Activated CD4-positive, alpha-beta T cell treated with anti-CD3 and anti-CD28 coated beads, Interleukin-2, amount 50 U/mL, for 48 hours (primary cell): ENCODE measurements at regions not wholly inside any gene's neighbourhood (a gene's known extent, or its start where the extent isn't known, plus 50 kb on each side); places are given as distances from the start of the nearest gene placed in this dataset.

Source experiments
- DNase-seq, 2 experiments: peaks; one replicate each; pipeline ENCODE4 v3.0.0-alpha.2; 2020

DNA sequence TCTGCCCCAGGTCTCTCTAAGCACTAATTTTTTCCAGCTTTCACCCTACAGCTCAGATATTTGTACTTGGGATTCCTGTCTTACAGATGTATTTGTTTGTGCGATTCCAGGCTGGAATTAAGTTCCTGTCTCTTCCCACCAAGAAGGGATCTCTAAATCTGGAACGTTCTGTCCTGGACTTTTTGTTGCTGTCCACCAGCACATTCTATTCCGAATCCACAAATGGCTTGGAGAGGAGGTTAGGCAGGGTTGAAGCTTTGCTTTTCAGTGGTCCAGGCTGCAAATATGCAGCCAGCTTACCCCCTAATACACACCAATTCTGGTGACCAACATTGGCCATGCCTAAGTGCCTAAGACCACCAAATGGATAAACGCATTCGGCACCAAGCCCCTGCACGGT lies 315.0 kb downstream of the TNS1 start:
- no peak for DNase-seq

DNA sequence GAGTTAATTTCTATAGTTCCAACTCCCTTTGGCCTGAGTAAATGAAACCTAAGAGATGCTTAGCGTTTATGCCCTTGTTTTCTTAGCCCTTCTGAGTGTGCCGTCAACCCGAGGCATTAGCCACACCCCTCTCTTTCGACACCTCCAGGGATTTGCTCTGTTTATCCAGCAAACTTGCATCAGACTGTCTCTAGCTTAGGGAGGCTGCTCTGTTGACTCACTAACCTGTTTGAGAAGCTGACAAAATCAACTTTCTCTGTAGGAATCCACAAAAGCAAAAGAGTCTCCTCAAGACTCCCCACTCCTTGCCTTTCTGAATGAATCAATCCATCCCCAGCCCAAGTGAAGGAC lies 317.6 kb downstream of the TNS1 start:
- DNase-seq: no peak

DNA sequence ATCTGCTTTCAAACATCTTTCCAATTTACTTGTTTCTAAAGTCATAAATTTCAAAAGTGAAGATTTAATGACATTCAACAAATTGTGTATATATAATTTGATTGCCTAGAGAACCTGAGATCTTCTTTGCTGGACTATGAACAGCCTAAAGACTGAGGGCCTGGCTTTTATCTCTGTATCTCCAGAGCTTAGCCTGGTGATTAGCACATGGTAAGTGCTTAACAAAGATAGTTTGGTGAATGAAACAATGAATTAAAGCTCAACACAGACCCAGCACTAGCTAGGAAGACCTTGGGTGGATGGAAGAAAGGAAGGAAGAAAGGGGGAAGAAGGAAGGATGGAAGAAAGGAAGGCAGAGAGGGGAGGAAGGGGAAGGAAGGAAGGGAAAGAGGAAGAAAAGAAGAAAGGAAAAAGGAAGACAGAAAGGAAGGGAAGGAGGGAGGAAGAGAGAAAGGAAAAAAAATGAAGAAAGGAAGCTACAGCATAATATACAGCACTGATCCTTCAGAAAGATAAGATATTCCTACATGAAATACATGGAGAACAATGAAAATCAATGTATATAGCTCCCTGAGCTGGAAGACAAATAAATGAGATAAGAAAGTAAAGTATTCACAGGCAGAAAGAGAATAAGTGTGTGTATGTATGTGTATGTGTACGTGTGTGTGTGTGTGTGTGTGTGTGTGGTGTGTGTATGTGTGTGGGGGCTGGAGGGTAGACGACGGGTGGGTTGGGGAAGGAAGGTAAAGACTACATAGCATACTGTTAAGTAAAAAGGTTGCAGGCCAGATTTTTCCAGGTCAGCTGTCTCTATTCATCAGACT lies 318.2 kb downstream of the TNS1 start:
- no peak for DNase-seq

DNA sequence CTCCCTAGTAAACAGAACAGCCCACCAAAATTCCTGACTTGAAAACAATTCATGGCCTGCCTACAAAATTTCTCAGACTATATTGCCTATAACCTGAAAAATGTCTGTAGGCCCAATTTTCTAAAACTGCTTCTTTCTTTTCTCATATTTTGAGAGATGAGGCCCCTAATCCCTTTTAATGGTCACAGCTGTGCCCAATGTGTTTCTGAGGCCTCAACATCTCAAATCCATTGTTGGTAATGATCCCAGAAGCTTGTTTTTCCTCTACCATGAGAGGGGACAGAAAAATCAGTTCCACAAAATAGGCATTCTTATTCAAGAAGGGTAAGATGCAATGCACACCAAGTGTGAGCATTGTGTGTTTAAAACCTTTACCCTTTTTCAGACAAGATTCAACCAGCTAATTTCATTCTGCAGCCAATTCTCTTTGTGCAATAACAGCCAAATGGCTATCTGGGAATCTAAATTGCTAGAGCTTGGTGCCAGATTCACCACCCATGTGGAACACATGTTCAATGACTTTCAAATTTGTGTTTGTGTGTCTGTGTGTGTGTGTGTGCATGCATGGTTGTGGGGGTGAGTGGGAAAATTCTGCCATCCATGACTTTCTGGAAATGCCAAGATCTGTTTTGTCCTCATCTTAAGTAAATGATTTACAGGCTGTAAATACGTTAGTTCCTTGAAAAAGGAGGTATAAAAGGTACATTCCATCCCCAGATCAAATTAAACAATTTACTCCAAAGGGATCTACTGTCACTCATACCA lies 319.5 kb downstream of the TNS1 start:
- no peak for DNase-seq

DNA sequence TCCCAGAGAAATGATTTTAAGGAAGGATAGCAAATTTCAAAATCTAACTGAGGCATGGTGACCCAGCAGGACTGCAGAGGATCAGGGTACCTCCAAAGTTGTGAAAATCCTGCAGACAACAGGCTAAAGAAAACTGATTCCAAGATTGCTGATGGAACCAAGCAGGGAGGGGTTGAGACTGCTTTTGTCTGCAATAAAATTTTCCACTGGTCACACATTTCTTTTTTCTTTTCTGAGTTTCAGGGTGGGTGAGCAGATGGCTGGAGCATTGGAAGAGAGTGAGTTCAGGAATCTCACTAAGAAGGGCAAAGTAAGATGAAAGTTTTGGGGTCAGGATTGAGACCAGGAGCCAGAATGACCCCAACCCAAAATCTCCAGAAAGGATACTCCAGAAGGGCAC lies 321.0 kb downstream of the TNS1 start:
- DNase-seq: no peak

DNA sequence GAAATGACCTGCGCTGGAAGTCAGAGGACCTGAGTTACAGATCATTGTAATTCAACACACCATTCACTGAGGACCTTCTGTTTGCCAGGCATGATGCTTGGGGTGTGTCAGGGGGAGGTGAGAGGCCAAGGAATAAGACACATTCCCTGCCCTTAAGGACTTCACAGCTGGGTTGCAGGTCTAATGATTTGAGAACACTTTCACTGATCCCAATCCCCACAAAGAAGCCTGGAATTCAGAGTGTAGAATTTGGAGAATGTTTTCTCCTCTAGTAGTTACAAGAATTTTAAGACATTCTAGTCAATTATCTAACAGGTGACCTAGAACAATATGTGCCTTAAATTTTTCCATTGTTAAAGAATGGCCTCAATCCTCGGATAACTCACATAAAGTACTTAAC lies 322.4 kb downstream of the TNS1 start:
- no peak for DNase-seq

DNA sequence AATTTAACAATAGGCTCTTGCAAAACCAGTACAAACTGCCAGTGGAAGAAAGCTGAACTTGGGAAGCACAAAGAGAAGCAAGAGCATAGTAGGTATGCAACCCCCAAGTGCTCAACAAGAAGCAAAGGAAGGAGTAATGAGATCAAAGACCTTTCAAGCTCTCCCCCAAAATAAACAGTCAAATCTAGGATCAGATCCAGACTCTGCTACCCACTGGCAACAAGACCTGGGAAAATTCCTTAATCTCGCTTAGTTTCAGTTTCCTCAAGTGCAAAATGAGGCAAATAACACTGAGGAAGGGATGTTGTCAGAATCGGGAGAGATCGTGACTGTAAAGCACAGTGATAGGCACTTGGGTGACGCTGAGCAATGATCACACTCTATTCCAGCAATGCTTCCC lies 329.2 kb downstream of the TNS1 start:
- no peak for DNase-seq

DNA sequence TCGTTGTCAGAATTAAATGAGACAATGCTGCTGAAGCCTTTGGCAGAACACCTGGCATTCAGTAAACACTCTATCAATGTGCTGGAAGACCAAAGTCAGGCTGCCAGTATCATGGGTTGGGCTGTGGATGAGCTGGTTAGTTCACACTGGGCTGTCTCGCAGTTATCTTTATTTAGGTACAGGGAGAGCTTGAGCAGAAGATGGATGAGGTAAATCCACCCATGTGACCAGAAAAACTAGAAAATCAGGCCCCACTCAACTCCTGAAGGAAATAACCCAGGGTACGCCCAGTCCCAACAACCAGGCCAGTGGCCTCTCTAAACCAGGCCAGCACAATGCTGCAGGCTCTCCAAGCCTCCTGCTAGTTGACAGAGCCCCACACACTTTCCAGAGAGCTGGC lies 330.3 kb downstream of the TNS1 start:
- no peak for DNase-seq

DNA sequence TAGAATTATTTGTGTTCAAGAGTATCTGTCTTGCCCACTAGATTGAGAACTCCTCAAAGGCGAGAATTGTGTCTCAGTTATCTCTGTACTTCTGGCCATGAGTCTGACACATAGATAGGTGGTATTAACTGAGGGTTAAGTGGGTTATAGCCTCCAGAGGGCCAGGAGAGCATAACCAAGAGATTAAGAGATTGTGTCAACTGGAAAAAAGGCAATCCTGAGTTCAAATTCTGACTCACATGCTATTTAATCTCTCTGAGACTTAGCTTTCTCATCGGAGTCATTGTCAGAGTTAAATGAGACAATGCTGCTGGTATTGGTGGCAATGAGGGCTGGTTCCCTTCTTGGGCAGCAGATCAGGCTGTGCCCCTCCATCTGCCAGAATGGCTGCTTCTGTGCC lies 330.9 kb downstream of the TNS1 start:
- DNase-seq: no peak

DNA sequence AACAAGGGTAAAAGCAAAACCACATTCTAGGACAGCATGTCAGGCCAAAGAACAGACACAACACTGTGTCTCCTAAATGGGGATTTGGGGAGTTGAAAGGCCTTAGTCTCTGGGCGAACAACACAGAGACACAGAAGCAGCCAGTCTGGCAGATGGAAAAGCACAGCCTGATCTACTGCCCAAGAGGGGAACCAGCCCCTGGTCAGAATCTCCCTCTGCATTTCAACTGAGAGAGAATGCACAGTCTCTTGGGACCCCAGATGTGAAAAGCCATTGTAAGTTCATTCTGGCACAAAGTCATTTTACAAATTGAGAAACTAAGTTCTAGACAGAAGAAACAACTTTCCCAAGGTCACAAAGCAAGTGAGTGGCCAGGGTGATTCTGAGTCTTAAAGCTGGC lies 331.7 kb downstream of the TNS1 start:
- no peak for DNase-seq

DNA sequence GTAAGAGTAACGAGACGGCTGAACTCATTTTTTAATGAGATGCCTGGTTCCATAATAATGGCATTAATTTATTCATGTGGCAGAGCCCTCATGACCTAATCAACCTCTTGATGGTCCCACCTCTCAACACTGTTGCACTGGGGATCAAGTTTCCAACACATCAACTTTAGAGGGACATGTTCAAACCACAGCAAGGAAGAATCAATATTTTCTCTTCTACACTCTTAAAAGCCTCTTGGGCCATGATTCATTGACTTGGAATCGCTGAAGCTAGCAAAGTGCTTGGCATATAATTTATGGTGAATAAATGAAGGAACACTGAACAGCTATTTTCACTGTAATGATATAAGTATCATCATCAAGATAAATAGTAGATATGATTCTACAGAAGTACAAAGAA lies 333.0 kb downstream of the TNS1 start:
- DNase-seq: no peak

DNA sequence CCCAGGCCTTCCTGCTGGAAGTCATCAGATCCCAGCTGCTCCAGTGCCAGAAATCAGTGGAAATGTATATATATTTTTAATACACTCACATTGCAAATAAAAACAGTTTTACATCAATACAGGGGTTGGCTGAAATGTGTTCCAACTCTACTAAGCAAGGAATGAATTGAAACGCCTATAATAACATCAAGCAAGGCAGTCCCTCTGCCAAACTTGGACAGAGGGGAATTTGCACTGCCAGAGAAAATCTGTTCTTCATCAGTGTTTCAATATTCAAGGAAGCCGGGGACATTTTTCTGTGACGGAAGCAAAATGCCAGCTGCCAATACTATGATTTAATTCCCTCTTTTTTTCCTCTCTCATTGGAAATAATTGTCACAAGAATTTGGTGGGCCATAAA lies 335.3 kb downstream of the TNS1 start:
- no peak for DNase-seq

DNA sequence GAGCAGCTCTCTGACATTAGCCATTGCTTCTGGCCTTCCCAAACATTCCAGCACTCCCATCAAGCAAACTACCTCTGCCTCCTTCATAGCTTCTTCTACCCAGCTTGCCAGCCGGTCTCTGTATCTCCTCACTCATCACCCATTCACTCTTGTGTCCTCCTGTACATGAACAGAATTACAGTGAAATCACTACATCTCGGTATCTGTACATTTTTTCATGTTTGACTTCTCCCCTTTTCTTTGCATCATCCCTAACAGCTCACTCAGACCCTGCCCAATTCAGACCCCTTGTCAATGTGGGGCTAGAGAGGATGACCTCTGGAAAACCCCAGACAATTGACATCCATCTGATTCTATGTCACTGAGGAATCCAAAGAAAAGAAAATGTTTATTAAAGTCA lies 335.8 kb downstream of the TNS1 start:
- DNase-seq: no peak

DNA sequence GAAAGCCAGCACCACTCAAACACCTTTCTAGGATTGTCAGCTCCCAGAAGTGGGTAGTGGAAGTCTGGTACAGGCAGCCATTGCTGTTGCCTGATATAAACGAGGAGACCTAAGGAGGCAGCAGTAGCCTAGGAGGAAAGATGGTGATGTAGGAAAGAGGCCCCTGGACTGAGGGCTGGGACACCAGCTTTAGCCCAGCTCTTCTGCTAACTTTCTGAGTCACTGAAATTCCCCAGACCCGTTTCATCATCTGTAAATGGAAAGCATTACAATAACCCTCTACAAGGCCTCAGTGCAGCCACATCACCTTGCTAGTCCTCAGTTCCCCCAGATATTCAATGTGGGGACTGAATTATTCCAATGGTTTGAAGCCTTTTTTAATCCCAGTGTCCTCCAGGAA lies 336.5 kb downstream of the TNS1 start:
- DNase-seq: no peak

DNA sequence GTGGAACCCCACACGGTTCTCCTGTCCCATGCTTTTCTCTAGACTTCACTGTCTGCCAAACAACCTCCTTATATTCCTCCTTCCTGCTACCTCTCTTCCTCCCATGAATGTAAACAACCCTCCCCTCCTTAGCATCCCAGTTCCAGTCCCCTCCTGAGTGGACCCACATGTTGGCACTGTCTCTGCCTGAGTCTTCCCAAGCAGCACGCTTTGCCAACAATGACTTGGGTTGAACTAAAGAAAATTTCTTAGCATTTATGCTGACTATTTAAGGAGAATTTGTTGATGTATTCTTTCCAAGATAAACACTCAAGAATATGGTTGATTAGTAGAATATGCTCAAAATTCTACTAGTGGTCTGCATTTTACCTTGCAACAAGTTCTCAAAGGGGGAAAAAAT lies 338.0 kb downstream of the TNS1 start:
- no peak for DNase-seq

DNA sequence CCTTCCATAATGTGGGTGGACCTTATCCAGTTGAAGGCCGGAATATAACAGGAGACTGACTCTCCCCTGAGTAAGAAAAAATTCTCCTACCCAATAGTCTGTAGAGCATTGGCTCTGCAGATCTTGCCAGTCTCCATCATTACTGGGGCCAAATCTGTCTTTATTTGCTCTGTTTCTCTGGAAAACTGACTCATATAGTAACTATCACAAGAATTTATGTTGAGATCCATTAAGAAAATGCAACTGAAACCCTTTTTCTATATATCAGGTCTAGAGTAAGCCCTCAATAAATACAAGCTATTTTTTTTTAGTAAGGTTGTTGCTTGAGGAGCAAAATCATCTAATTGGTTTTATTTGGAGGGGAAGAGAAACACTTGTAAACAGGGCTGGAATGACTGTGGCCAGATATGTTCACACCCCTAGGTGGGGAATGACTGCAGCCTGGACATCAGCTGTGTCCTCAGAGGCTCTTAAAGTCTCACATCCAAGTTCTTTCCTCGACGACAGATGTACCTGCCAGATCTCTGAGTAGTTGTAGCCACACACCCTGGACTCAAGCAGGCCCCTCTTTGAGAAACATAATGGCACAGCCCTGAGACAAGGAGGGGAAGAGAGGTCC lies 339.7 kb downstream of the TNS1 start:
- no peak for DNase-seq

DNA sequence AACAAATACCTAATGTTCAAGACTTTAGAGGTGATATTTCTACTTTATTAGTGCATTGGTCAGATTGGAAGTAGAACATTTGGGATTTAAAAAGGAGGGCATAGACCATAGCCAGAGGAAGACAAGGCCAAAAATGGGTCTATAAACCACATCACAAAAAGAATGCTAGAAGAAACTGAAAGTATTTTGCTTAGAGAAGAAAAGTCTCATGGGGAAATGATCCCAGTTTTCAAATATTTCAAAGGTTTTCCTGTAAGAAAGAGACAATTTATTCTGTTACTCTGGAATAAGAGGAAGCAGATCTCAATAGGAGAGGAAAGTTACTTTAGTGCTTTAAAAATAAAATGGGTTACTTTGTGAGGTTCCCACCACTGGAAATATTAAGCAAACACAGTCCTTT lies 341.4 kb downstream of the TNS1 start:
- no peak for DNase-seq

DNA sequence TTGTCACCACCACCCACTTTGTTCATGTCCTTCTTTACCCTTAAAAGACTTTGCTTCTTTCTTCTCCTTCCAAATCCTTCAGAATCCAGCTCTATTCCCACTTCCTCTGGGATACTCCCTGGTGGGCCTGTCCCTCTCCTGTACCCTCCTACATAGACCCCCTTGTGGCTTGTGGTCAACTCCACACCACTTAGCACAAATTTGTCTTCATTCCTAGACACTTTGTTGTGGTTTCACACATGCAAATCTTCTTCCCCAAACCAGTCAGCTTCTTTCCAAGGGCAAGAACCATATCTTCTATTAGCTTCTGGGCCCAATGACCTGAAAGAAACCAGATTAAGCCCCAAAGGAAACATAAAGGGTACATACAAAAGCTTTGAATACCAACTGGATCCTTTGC lies 342.4 kb downstream of the TNS1 start:
- DNase-seq: no peak

DNA sequence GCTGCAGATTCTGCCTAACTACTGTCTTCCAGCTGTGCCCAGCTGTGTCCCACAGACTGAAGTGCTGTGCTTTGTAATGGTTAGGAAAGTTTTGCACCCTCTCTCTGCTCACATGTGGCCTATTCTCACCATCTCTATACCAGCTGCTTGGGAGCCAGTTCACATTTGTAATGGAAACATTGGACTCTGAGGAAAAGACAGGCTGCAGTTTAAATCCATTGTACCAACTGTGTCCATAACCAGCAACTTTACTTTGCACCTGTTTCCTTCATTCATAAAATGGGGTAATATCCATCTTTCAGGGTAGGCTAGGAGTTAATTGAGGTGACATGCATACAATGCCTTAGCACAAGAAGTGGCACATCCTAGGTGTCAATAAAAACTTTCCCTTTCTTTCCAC lies 344.0 kb downstream of the TNS1 start:
- DNase-seq: no peak

DNA sequence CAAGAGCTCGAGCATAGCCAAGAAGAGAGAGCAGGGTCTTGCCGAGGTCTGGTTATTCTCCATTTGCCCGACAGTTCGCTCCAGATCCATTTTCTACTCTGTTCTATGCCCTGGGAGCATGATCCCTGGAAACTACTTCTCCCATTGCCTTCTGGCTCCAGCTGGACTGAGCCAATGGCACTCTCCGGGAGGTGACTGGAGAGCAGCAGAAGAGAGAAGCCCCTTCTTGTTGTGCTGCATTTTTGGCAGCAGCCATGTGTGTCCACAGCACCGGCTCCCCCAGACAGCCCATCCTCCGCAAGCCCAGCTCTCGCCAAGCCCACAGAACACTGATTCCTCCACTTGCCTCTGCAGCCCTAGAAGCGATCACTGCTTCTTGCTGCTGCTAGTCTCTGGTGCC lies 345.5 kb downstream of the TNS1 start:
- DNase-seq: no peak

DNA sequence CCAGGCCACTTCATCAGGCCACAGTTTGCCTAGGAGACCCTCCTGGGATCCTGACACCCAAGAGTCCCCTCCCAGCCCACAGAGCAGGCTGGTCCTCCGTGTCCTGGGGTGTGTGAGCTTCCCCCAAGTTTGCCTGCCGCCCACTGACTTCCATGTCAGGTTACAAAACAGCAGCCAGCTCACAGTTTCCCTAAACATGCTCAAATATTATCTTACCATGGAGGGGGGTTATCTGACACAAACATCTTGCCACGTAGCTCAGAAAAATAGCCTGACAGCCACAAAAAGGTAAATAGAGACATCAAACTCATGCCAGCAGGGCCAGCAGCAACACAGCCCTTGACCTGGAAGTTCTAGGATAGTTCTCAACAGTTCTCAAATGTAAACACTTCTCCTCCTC lies 346.5 kb downstream of the TNS1 start:
- DNase-seq: no peak

DNA sequence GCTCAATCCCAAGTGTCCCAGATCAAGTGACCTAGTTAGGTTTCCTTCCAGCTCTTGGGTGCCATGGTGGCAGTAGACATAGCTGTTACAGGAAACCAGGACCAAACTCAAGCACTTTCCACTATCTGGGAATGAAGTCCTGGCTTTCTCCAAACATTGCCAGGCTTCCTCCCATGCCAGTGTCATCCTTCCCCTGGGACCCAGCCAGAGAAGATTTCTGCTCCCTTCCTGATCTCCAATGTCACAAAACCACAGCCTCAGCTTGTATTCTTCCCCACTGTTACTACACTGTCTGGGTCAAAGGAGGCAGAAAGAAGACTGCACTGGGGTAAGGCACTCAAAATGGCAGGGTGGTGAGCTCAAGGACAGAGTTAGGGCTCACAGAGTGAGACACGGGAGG lies 347.1 kb downstream of the TNS1 start:
- DNase-seq: no peak

DNA sequence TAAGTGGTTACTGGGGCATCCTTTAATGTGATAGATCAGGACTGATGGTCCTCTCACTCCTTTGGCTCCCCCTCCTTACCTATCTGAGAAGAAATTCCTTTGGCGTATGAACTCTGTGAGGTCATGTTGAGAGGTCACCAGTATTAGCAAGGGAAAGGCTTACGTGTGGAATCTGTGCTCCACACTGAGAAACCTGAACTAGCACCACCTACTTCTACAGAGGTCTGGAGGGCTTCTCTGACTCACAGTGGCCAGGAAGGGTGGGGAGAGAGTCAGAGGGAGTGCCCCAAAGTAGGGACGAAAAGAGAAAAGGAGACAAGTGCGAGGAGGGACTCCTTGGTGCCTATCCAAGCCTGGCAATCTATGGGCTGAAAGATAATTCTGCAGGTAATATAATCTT lies 348.6 kb downstream of the TNS1 start:
- no peak for DNase-seq
